Skin epidermis (tissue), 12 donors: ENCODE measurements at regions not wholly inside any gene's neighbourhood (a gene's known extent, or its start where the extent isn't known, plus 50 kb on each side); places are given as distances from the start of the nearest gene placed in this dataset.
"Not testable (repeated sequence)": the region's sequence is repeated elsewhere in the genome, so short reads cannot be mapped to it uniquely, and the experiment has no call there.

Experiments used
- H3K27ac ChIP-seq, 21 experiments: fragments of 200-600 bp; sonication (generic) in 11 of 21; one replicate each; pipeline ENCODE4 v1.5.0; 2020; ENCODE audit warnings: mild to moderate bottlenecking in 3 of 21, inconsistent platforms in 2 of 21, moderate library complexity in 2 of 21
- H3K4me3 ChIP-seq, 7 experiments: fragments of 200-600 bp; sonication (generic) in 2 of 7; one replicate each; pipeline ENCODE4 v1.5.0; 2020; ENCODE audit warnings: inconsistent platforms in 2 of 7, mild to moderate bottlenecking in 2 of 7, moderate library complexity in 1 of 7

DNA sequence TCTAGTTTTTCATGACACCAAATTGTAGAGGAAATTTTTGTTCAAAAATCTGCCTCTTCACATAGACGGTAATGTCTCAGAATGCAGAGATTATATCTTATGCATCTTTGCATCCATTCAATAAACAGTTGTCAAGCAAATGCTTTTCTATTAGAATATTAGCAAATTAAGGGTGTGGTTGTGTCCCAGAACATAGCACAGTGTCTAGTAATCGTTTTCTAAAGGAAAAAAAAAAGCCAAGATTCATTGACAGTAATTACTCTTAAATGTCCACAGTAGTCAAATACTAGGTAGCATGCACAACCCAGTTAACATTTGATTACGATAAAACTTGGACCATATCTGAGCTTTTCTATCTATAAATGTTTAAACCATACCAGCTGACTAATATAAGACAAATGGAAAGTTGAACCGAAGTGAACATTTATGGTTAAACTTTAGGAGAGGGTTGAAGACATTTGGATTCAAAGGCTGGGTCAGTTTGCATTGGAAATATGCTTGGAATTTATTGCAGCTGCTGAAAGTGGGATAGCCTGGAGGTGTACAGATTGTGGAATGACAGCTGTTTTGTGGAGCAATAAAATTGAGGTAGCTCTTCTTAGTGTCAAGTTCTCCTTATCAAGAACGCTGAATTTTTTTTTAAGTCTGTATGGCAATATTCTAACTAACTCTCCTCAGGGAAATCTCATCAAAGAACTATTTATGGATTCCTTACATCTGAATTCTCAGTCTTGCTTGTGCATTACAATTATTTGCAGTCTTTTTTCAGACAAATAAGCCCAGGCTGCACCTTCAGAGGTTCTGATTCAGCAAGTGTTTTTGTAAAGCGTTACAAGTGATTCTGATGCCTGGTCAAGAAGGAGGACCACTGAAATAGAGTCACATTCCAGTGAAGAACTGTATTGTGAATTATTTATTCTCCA lies 66.7 kb upstream of the ATP2B1 start:
- no peak overlapping the region for H3K4me3 ChIP-seq
- H3K27ac ChIP-seq: no peak overlapping the region

DNA sequence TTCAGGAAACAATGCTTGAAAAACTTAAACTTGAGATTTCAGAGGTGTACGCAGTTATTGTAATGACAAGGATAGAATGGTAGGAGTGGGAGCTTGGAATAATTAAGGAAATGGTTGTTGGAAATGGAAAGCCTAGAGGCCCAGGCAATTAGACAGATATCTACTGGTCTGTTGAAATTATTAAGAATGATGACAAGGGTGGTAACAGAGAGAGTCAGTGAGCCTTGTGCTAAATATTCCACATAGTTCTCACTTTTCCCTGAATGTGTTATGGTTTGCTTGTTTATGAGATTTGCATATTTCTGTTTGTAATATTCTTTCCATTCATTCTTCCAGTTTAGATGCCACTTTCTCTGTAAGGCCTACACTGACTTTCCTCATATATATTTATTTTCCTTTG lies 66.0 kb upstream of the ATP2B1 start:
- Histone ChIP-seq H3K4me3 (no peak overlapping the region), H3K27ac (no peak overlapping the region)

DNA sequence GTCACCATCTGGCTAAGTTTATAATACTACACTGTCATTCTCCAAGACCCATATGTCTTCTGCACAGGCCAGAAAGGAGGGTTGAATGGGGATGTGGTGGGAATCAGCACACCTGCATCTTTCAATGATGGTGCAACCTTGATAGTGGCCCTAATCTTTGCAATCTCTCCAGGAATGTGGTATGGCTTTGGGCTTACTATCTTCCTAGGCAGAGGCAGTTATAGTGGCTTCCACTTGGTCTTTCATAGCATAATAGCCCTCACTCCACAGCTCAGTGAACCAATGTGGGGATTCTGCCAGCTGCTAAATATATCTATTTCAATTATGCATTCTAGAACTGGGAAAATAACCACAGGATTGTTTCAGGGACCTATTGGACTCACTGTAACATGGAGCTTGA lies 61.8 kb upstream of the ATP2B1 start:
- Histone ChIP-seq H3K27ac (no peak overlapping the region), H3K4me3 (no peak overlapping the region)

DNA sequence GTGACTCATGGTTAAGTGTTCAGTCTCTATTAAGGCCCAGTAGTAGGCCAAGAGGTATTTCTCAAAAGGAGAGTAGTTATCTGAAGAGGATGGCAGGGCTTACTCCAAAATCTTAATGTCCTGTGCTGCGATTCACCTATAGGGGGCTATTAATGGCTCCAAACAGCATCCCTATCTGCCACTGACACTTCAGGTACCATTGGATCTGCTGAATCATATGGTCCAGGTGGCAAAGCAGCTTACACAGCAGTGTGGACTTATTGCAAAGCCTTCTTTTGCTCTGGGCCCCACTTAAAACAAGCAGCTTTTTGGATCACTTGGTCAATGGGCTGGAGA lies 60.8 kb upstream of the ATP2B1 start:
- Histone ChIP-seq H3K4me3 (no peak overlapping the region), H3K27ac (no peak overlapping the region)

DNA sequence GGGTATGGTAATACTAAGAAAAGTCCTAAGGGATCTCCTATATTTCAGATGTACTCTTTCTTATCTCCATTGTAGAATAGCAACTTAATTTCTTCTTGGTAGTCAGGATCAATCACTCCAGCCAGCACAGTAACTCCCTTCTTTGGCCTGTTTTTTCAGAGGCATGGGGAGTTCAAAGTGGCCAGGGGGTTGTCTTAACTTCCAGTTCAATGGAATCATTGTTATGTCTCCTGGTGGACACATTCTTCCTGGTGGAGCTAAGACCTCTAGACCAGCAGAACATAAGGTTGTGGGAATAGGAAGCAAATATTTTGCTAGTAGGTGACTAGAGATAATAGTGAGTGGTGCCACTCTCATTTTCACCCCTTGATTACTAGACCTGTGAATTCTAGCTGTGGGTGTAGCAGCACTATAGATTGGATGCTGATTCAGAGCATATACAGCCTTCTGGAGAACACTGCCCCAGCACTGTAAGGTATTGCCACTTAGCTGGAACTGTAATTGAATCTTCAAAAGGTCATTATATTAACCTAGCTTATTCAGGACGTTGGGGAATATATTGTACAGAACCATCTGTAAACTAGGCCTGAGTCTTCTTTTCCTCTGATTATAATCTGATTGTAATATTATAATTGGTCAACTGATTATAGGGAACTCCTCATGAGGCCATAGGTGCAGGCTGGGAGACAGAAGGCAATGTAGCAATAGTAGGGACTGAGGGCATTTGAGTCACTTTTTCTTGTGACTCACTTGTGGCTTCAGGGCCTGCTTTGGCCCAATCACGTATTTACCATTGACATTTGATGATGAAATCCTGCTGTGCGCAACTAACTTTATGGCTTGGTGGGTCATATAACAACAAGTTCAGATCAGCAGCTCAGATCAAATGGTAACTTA lies 60.2 kb upstream of the ATP2B1 start:
- Histone ChIP-seq H3K27ac (peak overlapping the region in 2 of 21 experiments; percentile 2 to 50), H3K4me3 (no peak overlapping the region)

DNA sequence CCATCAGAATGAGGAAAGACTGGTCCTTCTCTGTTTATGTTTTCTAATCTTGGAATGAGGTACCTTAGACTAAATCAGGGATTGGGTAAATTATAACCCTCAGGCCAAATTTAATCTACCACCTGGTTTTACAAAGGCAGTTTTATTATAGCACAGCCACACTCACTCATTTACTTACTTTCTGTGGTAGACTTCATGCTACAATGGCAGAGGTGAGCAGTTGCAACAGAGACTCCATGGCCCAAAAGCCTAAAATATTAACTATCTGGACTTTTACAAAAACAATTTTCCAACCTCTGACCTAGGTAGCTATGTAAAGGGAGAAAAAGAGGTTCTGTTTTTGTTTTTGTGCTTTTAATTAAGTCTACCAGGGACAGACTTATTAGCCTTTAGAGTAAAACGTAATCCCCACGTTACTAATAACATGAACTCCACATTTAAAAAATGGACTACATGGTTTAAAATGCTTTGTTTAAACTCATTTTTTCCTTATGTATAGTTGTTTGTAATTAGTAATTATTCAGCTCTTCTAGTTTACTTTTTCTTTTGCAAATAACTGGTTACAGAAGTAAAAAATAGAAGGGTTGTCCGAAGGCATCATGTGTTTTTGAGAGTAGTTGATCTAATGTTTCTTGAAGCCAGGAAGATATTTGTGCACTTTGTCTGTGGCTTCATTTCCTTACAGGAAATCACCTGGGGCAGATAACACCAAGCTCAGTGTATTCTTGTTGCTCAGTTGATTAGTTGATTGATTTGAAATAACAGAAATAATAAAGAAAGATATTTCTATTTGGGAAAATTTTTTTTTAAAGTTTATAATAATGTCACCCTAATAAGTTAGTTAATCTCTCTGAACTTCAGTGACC lies 57.6 kb upstream of the ATP2B1 start:
- Histone ChIP-seq H3K27ac (peak overlapping the region in 3 of 21 experiments; percentile 10 to 39 (median 28)), H3K4me3 (no peak overlapping the region)

DNA sequence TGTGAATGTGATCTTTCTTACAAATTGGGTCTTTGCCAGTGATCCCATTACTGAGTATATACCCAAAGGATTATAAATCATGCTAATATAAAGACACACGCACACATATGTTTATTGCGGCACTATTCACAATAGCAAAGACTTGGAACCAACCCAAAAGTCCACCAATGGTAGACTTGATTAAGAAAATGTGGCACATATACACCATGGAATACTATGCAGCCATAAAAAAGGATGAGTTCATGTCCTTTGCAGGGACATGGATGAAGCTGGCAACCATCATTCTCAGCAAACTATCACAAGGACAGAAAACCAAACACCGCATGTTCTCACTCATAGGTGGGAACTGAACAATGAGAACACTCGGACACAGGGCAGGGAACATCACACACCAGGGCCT lies 55.5 kb upstream of the ATP2B1 start:
- not testable (repeated sequence) for H3K4me3 ChIP-seq, H3K27ac ChIP-seq

DNA sequence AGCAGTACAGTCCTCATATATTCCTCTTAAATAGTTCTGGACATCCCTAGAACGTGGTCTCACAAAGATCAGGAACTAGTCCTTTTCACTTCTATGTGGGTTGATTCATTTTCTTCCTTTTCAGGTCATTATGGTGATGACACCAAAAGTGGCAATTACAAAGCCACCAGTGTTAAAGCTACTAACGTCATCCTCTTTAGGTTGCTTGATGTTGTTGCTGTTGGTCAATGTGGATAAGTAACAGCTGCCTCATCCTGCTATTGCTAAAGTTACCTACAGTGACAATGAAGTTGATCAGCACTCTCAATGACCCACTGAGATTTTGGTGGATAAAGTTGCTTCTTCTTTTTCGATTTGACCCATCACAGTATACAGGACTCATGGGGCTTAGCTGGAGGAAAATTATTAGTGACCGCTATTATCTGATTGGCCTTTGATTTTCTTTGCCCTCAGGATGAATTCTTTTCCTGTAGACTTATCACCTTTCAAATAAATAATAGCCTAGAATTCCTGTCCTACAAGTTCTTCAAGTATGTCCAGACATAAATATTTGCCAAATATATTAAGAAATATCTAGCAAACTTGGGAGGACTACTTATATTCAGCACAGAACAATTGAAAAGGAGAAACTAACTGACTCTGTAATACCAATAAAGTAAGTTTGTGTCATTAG lies 54.0 kb upstream of the ATP2B1 start:
- no peak overlapping the region for H3K27ac ChIP-seq
- no peak overlapping the region for H3K4me3 ChIP-seq

DNA sequence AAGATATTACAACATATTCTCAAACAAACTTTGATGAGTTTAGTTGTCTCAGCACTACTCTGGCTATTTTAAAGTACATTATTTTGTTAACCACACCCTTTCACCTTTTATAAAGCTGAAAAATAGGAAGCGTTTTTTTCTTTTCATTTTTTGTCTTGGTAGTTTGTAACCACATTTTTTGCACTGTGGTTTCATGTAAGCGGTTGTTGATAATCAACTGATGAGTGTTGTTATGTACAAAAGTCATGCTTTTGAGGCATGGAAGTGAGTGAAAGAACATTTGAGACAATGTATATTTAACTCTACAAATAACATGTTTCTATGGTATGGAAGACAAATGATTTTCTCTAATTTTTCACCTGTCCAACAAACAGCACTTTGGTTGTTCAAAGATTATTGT lies 52.1 kb upstream of the ATP2B1 start:
- H3K4me3 ChIP-seq: no peak overlapping the region
- H3K27ac ChIP-seq: peak overlapping the region in 1 of 21 experiments; percentile 21
